ENCODE measurements at regions not wholly inside any gene's neighbourhood (a gene's known extent, or its start where the extent isn't known, plus 50 kb on each side); places are given as distances from the start of the nearest gene placed in this dataset.

DNA sequence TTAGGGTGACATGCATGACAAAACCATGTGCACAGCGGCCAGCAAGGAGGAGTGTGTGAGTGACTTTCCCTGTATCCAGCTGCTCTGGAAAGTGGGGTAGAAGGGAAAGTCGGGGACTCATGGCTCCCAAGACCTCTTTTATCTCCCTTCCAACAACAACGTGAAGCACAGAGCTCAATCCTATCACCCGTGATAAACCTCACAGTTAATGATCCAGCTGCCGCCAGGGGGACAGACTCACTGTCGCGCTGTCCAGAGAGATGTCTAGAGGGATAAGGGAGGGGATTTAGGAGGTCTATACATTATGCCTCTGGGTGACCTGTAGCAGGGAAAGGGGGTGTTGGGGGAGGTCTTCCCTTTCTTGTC lies 84.0 kb upstream of the SMNDC1 start:
- TF ChIP-seq, protein P1, sequence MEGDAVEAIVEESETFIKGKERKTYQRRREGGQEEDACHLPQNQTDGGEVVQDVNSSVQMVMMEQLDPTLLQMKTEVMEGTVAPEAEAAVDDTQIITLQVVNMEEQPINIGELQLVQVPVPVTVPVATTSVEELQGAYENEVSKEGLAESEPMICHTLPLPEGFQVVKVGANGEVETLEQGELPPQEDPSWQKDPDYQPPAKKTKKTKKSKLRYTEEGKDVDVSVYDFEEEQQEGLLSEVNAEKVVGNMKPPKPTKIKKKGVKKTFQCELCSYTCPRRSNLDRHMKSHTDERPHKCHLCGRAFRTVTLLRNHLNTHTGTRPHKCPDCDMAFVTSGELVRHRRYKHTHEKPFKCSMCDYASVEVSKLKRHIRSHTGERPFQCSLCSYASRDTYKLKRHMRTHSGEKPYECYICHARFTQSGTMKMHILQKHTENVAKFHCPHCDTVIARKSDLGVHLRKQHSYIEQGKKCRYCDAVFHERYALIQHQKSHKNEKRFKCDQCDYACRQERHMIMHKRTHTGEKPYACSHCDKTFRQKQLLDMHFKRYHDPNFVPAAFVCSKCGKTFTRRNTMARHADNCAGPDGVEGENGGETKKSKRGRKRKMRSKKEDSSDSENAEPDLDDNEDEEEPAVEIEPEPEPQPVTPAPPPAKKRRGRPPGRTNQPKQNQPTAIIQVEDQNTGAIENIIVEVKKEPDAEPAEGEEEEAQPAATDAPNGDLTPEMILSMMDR (IDR thresholded peaks at IDR 0.05; ENCODE audit: insufficient read depth, low read length, poor library complexity, severe bottlenecking) = no peak
- TF ChIP-seq EZH2phosphoT487 (conservative IDR thresholded peaks at IDR 0.05; ENCODE audit: low read length) = no peak
